ENCODE measurements at regions not wholly inside any gene's neighbourhood (a gene's known extent, or its start where the extent isn't known, plus 50 kb on each side); places are given as distances from the start of the nearest gene placed in this dataset.

- TF ChIP-seq CTCF (conservative IDR thresholded peaks at IDR 0.05 in 1 of 2, IDR thresholded peaks at IDR 0.05 in 1 of 2; ENCODE audit: extremely low read depth in 1 of 2, insufficient read depth in 1 of 2, low read depth in 1 of 2, low read length in 2 of 2) (no peak), EZH2 (IDR thresholded peaks at IDR 0.05; ENCODE audit: borderline replicate concordance, low read length) (no peak)
These were observed 89.3 kb upstream of the LIPC start for GRCh38 chr15:58342508-58342907.

All from mammary epithelial cell (primary cell).